ENCODE measurements at regions not wholly inside any gene's neighbourhood (a gene's known extent, or its start where the extent isn't known, plus 50 kb on each side); places are given as distances from the start of the nearest gene placed in this dataset.

DNA sequence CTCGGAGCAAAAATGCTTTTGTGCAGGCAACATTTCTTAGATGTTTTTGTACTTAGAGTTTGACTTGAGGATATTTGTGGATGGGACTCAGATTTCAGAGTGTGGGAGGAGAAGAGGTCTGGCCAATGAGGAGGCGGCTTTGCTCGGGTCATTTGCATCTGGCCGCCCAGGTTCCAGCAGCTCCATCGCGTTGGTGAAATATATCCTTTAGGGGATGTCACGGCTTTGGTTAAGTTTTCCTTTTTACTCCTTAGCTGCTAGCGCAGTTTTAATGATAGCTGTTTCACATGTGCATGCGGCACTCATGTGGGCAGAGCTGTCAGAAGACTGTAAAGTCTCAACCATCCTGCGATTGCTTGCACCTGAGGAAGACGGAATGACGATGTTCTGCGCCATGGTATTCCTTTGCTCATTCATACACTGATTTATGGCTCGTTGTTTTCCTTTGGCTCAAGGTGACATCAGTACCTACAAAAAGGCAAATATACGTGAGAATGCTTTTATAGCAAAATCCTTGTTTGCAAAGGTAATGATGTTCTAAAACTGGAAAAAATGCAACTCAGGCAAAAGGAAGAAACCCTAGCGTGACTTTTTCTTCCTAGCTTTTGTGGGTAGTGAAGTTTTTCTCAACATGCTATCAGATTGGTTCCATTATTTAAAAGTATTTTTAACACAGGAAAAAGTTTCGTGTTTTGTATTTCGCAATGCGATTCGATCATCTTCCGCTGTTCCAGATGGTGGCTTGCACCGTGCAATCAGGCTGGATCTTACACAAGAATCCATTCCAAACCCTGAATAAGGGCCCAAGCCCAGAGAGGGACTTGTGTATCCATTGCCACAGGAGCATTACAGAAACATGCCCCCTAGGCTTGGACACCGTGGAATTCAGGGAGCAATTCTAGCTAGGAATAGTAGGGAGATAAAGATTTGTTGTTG is 70.5 kb upstream of the ZNF516 start:
- TF ChIP-seq, protein P1, sequence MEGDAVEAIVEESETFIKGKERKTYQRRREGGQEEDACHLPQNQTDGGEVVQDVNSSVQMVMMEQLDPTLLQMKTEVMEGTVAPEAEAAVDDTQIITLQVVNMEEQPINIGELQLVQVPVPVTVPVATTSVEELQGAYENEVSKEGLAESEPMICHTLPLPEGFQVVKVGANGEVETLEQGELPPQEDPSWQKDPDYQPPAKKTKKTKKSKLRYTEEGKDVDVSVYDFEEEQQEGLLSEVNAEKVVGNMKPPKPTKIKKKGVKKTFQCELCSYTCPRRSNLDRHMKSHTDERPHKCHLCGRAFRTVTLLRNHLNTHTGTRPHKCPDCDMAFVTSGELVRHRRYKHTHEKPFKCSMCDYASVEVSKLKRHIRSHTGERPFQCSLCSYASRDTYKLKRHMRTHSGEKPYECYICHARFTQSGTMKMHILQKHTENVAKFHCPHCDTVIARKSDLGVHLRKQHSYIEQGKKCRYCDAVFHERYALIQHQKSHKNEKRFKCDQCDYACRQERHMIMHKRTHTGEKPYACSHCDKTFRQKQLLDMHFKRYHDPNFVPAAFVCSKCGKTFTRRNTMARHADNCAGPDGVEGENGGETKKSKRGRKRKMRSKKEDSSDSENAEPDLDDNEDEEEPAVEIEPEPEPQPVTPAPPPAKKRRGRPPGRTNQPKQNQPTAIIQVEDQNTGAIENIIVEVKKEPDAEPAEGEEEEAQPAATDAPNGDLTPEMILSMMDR (IDR thresholded peaks at IDR 0.05) = no peak
- no peak for TF ChIP-seq POLR2A (IDR thresholded peaks at IDR 0.05)

Measured in Peyer's patch (tissue), 4 donors.